H1 (cell line): ENCODE measurements at regions not wholly inside any gene's neighbourhood (a gene's known extent, or its start where the extent isn't known, plus 50 kb on each side); places are given as distances from the start of the nearest gene placed in this dataset.

Source experiments
- USF2 ChIP-seq: IDR thresholded peaks from 2 replicates; pipeline ENCODE4 v1.6.1; 2011; ENCODE audit warnings: low read length, improper control_type of control experiment

GRCh38 chr5:138658676-138659075 is 83.5 kb upstream of the HSPA9 start (continued):
- no peak for TF ChIP-seq USF2
